ENCODE measurements at regions not wholly inside any gene's neighbourhood (a gene's known extent, or its start where the extent isn't known, plus 50 kb on each side); places are given as distances from the start of the nearest gene placed in this dataset.

DNA sequence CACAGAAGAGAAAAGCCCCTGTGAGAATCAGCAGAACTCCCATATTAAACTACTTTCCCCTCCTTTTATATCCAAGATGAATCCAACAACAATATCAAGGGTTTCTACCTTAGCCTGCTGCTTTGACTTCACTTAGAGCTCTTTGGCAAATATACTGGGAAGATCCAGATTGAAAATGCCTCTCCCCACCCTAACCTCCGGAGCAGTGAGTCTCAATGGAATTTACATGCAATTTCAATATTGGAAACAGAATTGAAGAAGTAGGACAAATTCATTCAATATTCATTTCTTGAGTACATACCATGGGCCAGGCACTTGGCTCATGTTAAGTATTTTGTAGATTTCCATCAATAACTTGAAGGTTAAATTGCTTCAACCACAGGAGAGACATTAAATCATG is 457.4 kb downstream of the TBC1D4 start:
- no peak for TF ChIP-seq EZH2 (IDR thresholded peaks at IDR 0.05; ENCODE audit: borderline replicate concordance)
- TF ChIP-seq, protein P1, sequence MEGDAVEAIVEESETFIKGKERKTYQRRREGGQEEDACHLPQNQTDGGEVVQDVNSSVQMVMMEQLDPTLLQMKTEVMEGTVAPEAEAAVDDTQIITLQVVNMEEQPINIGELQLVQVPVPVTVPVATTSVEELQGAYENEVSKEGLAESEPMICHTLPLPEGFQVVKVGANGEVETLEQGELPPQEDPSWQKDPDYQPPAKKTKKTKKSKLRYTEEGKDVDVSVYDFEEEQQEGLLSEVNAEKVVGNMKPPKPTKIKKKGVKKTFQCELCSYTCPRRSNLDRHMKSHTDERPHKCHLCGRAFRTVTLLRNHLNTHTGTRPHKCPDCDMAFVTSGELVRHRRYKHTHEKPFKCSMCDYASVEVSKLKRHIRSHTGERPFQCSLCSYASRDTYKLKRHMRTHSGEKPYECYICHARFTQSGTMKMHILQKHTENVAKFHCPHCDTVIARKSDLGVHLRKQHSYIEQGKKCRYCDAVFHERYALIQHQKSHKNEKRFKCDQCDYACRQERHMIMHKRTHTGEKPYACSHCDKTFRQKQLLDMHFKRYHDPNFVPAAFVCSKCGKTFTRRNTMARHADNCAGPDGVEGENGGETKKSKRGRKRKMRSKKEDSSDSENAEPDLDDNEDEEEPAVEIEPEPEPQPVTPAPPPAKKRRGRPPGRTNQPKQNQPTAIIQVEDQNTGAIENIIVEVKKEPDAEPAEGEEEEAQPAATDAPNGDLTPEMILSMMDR (IDR thresholded peaks at IDR 0.05; ENCODE audit: poor library complexity), result no peak
- TF ChIP-seq EZH2phosphoT487 (IDR thresholded peaks at IDR 0.05; ENCODE audit: low read depth, severe bottlenecking, unreplicated experiment), result no peak
- 83% methylated on average over 1 of the region's 1 CpG for WGBS (ENCODE audit: low lambda C conversion rate, missing lambda C conversion rate)
- Histone ChIP-seq H3K79me2 (no peaks in the 10 kb centered on the region), H4K20me1 (ENCODE audit: insufficient read depth, poor library complexity, severe bottlenecking) (no peaks in the 10 kb centered on the region), H2AFZ (no peak overlapping the region), H3K27me3 (no peaks in the 10 kb centered on the region), H3K4me3 (no peak overlapping the region), H3K36me3 (replicated peaks; ENCODE audit: insufficient read depth, low read depth) (no peaks in the 10 kb centered on the region), H3K9me3 (ENCODE audit: low read depth) (no peaks in the 10 kb centered on the region), H3K9me2 (replicated peaks; ENCODE audit: insufficient read depth) (no peaks in the 10 kb centered on the region), H3K27ac (no peak overlapping the region), H3K4me1 (ENCODE audit: insufficient read depth) (no peaks in the 10 kb centered on the region), H3K4me2 (no peak overlapping the region)
- DNase-seq (ENCODE audit: low spot score), result no peak

DNA sequence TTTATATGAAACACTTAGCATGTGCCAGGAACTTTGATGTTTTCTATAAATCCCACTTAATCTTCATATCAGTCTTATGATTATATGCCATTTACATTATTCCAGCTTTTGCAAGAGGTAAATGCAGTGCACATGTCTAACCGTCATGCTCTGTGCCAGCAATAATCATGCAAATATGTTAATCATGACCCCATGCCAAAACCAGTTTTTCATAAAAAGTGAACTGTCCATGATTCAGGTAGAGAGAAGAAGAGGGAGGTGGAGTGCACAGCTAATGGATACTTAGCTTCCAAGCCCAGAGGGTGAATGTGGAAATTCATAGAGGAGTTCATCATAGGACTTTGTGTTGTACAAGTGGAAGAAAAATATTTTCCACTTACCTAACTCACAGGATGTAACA is 458.4 kb downstream of the TBC1D4 start:
- H3K79me2 ChIP-seq, result no peaks in the 10 kb centered on the region
- H2AFZ ChIP-seq, result no peak overlapping the region
- H3K27me3 ChIP-seq, result no peaks in the 10 kb centered on the region
- no peaks in the 10 kb centered on the region for H3K9me2 ChIP-seq (replicated peaks; ENCODE audit: insufficient read depth)
- WGBS (ENCODE audit: low lambda C conversion rate, missing lambda C conversion rate), result 90% methylated on average over 1 of the region's 1 CpG
- no peak overlapping the region for H3K4me2 ChIP-seq
- H3K4me1 ChIP-seq (ENCODE audit: insufficient read depth), result no peaks in the 10 kb centered on the region
- TF ChIP-seq, protein P1 (IDR thresholded peaks at IDR 0.05; ENCODE audit: poor library complexity), result no peak
- TF ChIP-seq EZH2 (IDR thresholded peaks at IDR 0.05; ENCODE audit: borderline replicate concordance) (no peak), EZH2phosphoT487 (IDR thresholded peaks at IDR 0.05; ENCODE audit: low read depth, severe bottlenecking, unreplicated experiment) (no peak)
- H3K27ac ChIP-seq, result no peak overlapping the region
- no peaks in the 10 kb centered on the region for H4K20me1 ChIP-seq (ENCODE audit: insufficient read depth, poor library complexity, severe bottlenecking)
- H3K9me3 ChIP-seq (ENCODE audit: low read depth), result no peaks in the 10 kb centered on the region
- no peaks in the 10 kb centered on the region for H3K36me3 ChIP-seq (replicated peaks; ENCODE audit: insufficient read depth, low read depth)
- no peak for DNase-seq (ENCODE audit: low spot score)
- no peak overlapping the region for H3K4me3 ChIP-seq

DNA sequence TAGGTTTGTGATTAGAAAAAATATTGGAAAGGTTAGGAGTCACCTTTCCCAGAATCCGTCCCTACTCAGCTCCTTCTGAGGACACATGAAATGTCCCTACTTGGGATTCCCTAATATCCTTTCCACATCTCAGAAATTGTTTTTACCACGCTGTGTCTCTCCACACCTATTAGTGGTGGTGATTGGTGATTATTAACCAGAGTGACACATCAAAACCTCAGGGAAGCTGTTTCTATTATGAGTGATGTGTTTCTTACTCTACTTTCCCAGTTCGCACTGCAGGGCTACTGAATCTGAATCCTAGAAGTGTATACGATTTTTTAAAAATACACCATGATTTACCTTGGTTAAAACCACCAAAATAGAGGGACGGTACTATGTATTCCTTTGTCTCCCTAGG is 460.8 kb downstream of the TBC1D4 start:
- WGBS (ENCODE audit: low lambda C conversion rate, missing lambda C conversion rate), result 91% methylated on average over 5 of the region's 5 CpGs
- Histone ChIP-seq H3K79me2 (no peaks in the 10 kb centered on the region), H3K9me2 (replicated peaks; ENCODE audit: insufficient read depth) (no peaks in the 10 kb centered on the region), H3K27ac (no peak overlapping the region), H3K4me2 (no peak overlapping the region), H2AFZ (no peak overlapping the region), H3K9me3 (ENCODE audit: low read depth) (no peaks in the 10 kb centered on the region), H3K4me3 (no peak overlapping the region), H4K20me1 (ENCODE audit: insufficient read depth, poor library complexity, severe bottlenecking) (no peaks in the 10 kb centered on the region), H3K36me3 (replicated peaks; ENCODE audit: insufficient read depth, low read depth) (no peaks in the 10 kb centered on the region), H3K4me1 (ENCODE audit: insufficient read depth) (no peaks in the 10 kb centered on the region), H3K27me3 (no peaks in the 10 kb centered on the region)
- DNase-seq (ENCODE audit: low spot score), result no peak
- TF ChIP-seq, protein P1 (IDR thresholded peaks at IDR 0.05; ENCODE audit: poor library complexity), result no peak
- no peak for TF ChIP-seq EZH2phosphoT487 (IDR thresholded peaks at IDR 0.05; ENCODE audit: low read depth, severe bottlenecking, unreplicated experiment)
- no peak for TF ChIP-seq EZH2 (IDR thresholded peaks at IDR 0.05; ENCODE audit: borderline replicate concordance)

DNA sequence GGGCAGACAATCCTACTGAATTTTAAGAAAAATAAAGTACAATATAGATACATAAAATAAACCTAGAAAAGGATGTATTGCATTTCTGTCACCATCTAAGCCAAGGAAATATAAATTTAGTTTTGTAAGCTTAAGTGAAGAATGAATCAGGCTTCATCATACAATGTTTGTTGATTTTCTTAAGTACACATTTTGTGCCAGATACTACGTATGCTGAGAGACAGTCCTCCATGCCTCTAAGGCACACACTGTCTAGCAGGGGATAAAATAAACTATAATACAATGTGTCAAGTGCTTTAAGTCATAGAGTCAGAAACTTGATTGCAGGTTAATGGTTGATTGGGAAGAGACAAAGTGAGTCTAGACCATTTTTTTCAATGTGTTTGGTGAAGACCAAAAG is 465.7 kb downstream of the TBC1D4 start:
- no peak overlapping the region for H3K27ac ChIP-seq
- WGBS (ENCODE audit: low lambda C conversion rate, missing lambda C conversion rate), result 58% methylated on average over 1 of the region's 1 CpG
- no peaks in the 10 kb centered on the region for H3K4me1 ChIP-seq (ENCODE audit: insufficient read depth)
- no peak overlapping the region for H2AFZ ChIP-seq
- DNase-seq (ENCODE audit: low spot score), result no peak
- H3K9me3 ChIP-seq (ENCODE audit: low read depth), result no peaks in the 10 kb centered on the region
- TF ChIP-seq, protein P1 (IDR thresholded peaks at IDR 0.05; ENCODE audit: poor library complexity), result no peak
- TF ChIP-seq EZH2 (IDR thresholded peaks at IDR 0.05; ENCODE audit: borderline replicate concordance) (no peak), EZH2phosphoT487 (IDR thresholded peaks at IDR 0.05; ENCODE audit: low read depth, severe bottlenecking, unreplicated experiment) (no peak)
- H3K79me2 ChIP-seq, result no peaks in the 10 kb centered on the region
- H3K9me2 ChIP-seq (replicated peaks; ENCODE audit: insufficient read depth), result no peaks in the 10 kb centered on the region
- no peaks in the 10 kb centered on the region for H4K20me1 ChIP-seq (ENCODE audit: insufficient read depth, poor library complexity, severe bottlenecking)
- no peaks in the 10 kb centered on the region for H3K27me3 ChIP-seq
- no peaks in the 10 kb centered on the region for H3K36me3 ChIP-seq (replicated peaks; ENCODE audit: insufficient read depth, low read depth)
- no peak overlapping the region for H3K4me3 ChIP-seq
- no peak overlapping the region for H3K4me2 ChIP-seq
